Esophagus squamous epithelium (tissue), 5 donors: ENCODE measurements at regions not wholly inside any gene's neighbourhood (a gene's known extent, or its start where the extent isn't known, plus 50 kb on each side); places are given as distances from the start of the nearest gene placed in this dataset.

Source experiments
- DNase-seq: peaks from one replicate; lab custom pipeline; 2025; lab: John Stamatoyannopoulos, UW
- H3K27ac ChIP-seq, 4 donors: fragments of 200-600 bp; sonication (generic); one replicate each; pipeline ENCODE4 v1.5.1; 2016 to 2019; ENCODE audit warnings: mild to moderate bottlenecking in 1 of 4
- H3K27me3 ChIP-seq, 4 donors: fragments of 200-600 bp; sonication (generic); 1 replicate in 3 of 4; 2 replicates in 1 of 4; pipeline versions ENCODE4 v1.5.1 to v1.6.0; 2017 to 2021; ENCODE audit warnings: antibody characterized with exemption in 1 of 4
- H3K36me3 ChIP-seq, 3 donors: fragments of 200-600 bp; sonication (generic); one replicate each; pipeline ENCODE4 v1.5.1; 2016 to 2019
- H3K4me1 ChIP-seq, 3 donors: fragments of 200-600 bp; sonication (generic); one replicate each; pipeline ENCODE4 v1.5.1; 2017 to 2019
- H3K4me3 ChIP-seq, 4 donors: fragments of 200-600 bp; sonication (generic); 1 replicate in 3 of 4; 2 replicates in 1 of 4; pipeline ENCODE4 v1.5.1; 2016 to 2019; ENCODE audit warnings: mild to moderate bottlenecking in 2 of 4, moderate library complexity in 1 of 4
- H3K9me3 ChIP-seq, 3 donors: fragments of 200-600 bp; sonication (generic); one replicate each; pipeline ENCODE4 v1.5.1; 2016 to 2019
- CTCF ChIP-seq, 6 experiments: fragments of 450-650 bp in 4 of 6; fragments of 200-600 bp in 2 of 6; sonication (generic) in 2 of 6; IDR thresholded peaks; one replicate each; pipeline ENCODE4 v1.5.1; 2016 to 2019; ENCODE audit warnings: antibody characterized with exemption in 6 of 6, mild to moderate bottlenecking in 4 of 6, moderate library complexity in 4 of 6
- POLR2A ChIP-seq, 4 donors: fragments of 450-650 bp; IDR thresholded peaks; one replicate each; pipeline ENCODE4 v1.6.1; 2017; ENCODE audit warnings: antibody characterized with exemption in 4 of 4, mild to moderate bottlenecking in 4 of 4, moderate library complexity in 3 of 4
- WGBS, 2 donors: methylation state at CpG; one replicate each; pipeline ENCODE4 v1.1.5; 2018; 5-methylcytosine and 5-hydroxymethylcytosine counted together
- intact Hi-C: fragments of 100-400 bp; cut with DNase I; formaldehyde crosslinking; loops from one replicate; pipeline ENCODE4 v1.15.0; 2022
- donor health status: DM: yes; HTN: yes; CAD: no.

- Histone ChIP-seq H3K27me3 (no peaks in the 10 kb centered on the region), H3K9me3 (no peaks in the 10 kb centered on the region), H3K27ac (no peak overlapping the region), H3K4me1 (no peaks in the 10 kb centered on the region), H3K4me3 (no peak overlapping the region), H3K36me3 (no peaks in the 10 kb centered on the region)
- TF ChIP-seq POLR2A (IDR thresholded peaks at IDR 0.05): no peak
- no peak for TF ChIP-seq CTCF (IDR thresholded peaks at IDR 0.05)
- DNase-seq: no peak
- 60 to 69% methylated on average over 3 of the region's 3 CpGs for WGBS, 2 donors
- intact Hi-C loops: no loop called here
These were observed 284.7 kb upstream of the BRINP3 start for GRCh38 chr1:190762325-190762724.

- H3K4me1 ChIP-seq: no peaks in the 10 kb centered on the region
- no peaks in the 10 kb centered on the region for H3K36me3 ChIP-seq
- 80 to 84% methylated on average over 8 of the region's 10 CpGs for WGBS, 2 donors
These were observed 315.2 kb upstream of the BRINP3 start for GRCh38 chr1:190792873-190793272.

GRCh38 chr1:190807629-190808028 lies 330.0 kb upstream of the BRINP3 start:
- no peak for DNase-seq
- no peaks in the 10 kb centered on the region for H3K36me3 ChIP-seq
- no peak for TF ChIP-seq CTCF (IDR thresholded peaks at IDR 0.05)
- TF ChIP-seq POLR2A (IDR thresholded peaks at IDR 0.05): no peak

More at GRCh38 chr1:190792873-190793272, 315.2 kb upstream of the BRINP3 start:
- Histone ChIP-seq H3K27ac (no peak overlapping the region), H3K4me3 (no peak overlapping the region), H3K27me3 (no peaks in the 10 kb centered on the region), H3K9me3 (peaks cover 0 to 3% (median 0%) of the 10 kb centered on the region in 3 donors)
- no peak for DNase-seq
- TF ChIP-seq POLR2A (IDR thresholded peaks at IDR 0.05) (no peak), CTCF (IDR thresholded peaks at IDR 0.05) (no peak)
- intact Hi-C loops: no loop called here

DNA sequence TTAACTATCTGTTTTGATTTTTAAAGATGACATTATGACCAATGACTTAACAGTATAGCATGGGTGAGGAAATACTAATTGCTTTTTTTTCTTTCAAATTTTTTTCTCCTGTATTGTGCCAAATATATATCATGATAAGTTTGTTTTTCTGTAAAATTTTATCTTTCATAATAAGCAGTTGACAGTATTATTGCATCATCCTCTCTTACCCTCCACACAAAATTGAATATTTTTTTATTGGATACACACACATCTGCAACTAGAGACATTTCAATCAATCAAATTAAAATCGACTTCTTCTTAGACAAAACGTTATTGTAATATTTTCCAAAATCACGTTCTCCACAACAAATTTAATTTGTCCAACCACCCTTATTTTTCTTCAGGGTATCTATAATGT lies 330.4 kb upstream of the BRINP3 start:
- no peaks in the 10 kb centered on the region for H3K9me3 ChIP-seq

More at GRCh38 chr1:190807629-190808028, 330.0 kb upstream of the BRINP3 start:
- no peaks in the 10 kb centered on the region for H3K9me3 ChIP-seq
- intact Hi-C loops: no loop called here
- no peaks in the 10 kb centered on the region for H3K4me1 ChIP-seq
- no peak overlapping the region for H3K4me3 ChIP-seq
- no peaks in the 10 kb centered on the region for H3K27me3 ChIP-seq
- 18 to 33% methylated on average over 1 of the region's 1 CpG for WGBS, 2 donors
- no peak overlapping the region for H3K27ac ChIP-seq

GRCh38 chr1:190809312-190809711 lies 331.6 kb upstream of the BRINP3 start:
- 93% methylated on average over 3 of the region's 3 CpGs; no CpG with 5 or more reads in 1 of the 2 donors for WGBS, 2 donors
- no peak for DNase-seq
- intact Hi-C loops: no loop called here

More for the DNA sequence above, 330.4 kb upstream of the BRINP3 start:
- TF ChIP-seq POLR2A (IDR thresholded peaks at IDR 0.05) (no peak), CTCF (IDR thresholded peaks at IDR 0.05) (no peak)
- no peak overlapping the region for H3K4me3 ChIP-seq
- no peak for DNase-seq
- H3K36me3 ChIP-seq: no peaks in the 10 kb centered on the region
- no peaks in the 10 kb centered on the region for H3K27me3 ChIP-seq
- H3K27ac ChIP-seq: no peak overlapping the region
- no peaks in the 10 kb centered on the region for H3K4me1 ChIP-seq
- intact Hi-C loops: no loop called here
- 57 to 73% methylated on average over 3 of the region's 3 CpGs for WGBS, 2 donors

More at GRCh38 chr1:190809312-190809711, 331.6 kb upstream of the BRINP3 start:
- TF ChIP-seq CTCF (IDR thresholded peaks at IDR 0.05): no peak
- TF ChIP-seq POLR2A (IDR thresholded peaks at IDR 0.05): no peak
- H3K36me3 ChIP-seq: no peaks in the 10 kb centered on the region
- no peaks in the 10 kb centered on the region for H3K9me3 ChIP-seq
- H3K4me3 ChIP-seq: no peak overlapping the region
- H3K4me1 ChIP-seq: no peaks in the 10 kb centered on the region
- no peak overlapping the region for H3K27ac ChIP-seq
- no peaks in the 10 kb centered on the region for H3K27me3 ChIP-seq
